RPMI8226 (cell line): ENCODE measurements at regions not wholly inside any gene's neighbourhood (a gene's known extent, or its start where the extent isn't known, plus 50 kb on each side); places are given as distances from the start of the nearest gene placed in this dataset.

Source experiments
- DNase-seq: peaks from one replicate; pipeline ENCODE4 v3.0.0-alpha.2; 2015

- no peak for DNase-seq
These were observed 200.0 kb upstream of the IER5L start for GRCh38 chr9:129377931-129378661.

DNA sequence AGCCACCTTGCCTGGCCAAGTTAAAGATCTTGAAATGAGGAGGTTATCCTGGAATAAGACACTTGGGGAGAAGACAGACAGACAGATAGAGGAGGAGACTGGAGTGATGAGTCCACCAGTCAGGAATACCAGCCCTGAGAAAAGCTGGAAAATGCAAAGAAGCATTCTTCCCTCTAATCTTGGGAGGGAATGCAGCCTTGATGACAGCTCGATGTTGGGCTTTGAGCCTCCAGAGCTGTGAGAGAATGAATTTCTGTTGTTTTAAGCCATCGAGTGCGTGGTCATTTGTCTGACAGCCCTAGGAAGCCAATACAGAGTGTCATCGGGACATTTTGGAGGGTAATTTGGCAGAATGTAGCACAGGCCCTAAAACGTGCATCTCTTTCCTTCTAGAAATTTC lies 199.1 kb upstream of the IER5L start:
- DNase-seq = no peak

DNA sequence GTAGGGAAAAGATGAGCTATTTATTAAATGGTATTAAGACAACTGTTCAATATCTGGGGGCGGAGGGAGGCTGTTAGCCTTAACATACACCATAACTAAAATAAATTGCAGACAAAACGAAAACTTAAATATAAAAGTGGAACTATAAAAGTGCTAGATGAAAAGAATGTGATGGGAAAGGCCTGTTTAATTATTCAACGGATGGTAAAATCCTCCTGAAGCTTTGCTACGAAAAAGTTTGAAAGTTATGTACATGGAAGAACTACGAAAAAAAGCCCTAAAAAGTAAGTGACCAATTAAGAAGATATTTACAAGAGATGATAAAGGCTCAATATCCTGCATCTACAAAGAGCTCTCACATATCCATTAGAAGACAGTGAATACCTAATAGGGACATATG lies 197.8 kb upstream of the IER5L start:
- DNase-seq = no peak

DNA sequence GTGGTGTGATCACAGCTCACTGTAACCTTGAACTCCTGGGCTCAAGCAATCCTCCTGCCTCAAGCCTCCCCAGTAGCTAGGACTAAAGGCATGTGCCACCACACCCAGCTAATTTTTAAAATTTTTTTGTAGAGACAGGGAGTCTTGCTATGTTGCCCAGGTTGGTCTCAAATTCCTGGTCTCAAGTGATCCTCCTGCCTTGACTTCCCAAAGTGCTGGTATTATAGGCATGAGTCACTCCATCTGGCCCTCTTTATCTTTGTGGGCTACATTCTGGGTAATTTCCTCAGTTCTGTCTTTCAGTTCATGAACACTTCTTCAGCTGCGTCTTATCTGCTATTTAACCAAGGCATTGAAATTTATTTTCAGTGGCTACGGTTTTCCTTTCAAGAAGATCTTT lies 196.6 kb upstream of the IER5L start:
- no peak for DNase-seq

DNA sequence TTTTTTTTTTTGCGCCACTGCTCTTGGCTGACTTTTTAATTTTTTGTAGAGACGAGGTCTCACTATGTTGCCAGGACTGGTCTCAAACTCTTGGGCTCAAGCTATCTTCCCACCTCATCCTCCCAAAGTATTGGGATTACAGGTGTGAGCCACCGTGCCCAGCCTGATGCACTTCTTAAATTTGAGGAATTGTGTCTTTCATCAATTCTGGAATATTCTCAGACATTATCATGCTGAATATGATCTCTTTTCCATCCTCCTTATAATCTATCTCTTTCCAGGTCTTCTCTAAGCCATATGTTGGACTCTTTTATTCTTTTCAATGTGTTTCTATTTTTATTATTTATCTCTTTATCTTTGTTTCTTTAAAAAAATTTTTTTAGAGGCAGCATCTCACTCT lies 196.2 kb upstream of the IER5L start:
- no peak for DNase-seq

- no peak for DNase-seq
These were observed 195.3 kb upstream of the IER5L start for GRCh38 chr9:129373361-129373760.

DNA sequence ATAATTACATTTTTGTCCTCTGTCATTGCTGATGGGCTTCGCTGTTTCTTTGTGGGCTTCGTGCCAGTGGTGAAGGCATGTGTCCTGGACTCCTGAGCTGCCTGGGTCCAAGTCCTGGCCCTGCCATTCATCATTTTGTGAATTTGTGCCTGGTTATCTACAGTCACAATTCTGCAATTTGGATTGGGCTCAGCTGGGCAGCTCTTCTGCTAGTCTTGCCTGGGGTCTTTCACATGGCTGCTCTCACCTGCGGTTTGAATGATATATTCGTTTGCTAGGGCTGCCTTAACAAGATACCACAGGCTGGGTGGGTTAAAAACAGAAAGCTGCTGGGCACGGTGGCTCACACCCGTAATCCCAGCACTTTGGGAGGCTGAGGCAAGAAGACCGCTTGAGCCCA lies 192.7 kb upstream of the IER5L start:
- DNase-seq = no peak

DNA sequence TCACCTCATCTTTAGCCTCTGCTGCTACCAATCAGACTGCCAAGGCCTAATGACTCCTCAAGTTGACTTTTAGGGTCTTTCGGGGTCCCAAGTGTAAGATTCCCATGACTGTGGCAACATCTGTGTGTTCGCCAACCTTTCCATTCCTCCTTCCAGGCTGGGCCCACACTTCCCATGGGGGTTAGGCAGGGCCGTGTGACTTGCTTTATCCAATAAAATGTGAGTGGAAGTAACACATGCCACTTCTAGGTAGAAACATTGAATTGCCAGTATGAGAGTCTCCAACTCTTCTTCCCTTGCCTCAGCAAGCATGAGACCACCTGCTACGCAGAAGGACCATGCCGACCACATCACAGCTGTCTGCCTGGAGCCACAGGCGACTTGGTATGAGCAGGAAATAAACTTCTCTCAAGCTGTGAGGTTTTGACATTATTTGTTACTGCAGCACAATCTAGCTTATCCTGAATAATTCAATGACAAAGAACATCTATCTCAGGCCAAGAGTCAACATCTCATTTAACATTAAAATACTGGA lies 190.4 kb upstream of the IER5L start:
- no peak for DNase-seq

DNA sequence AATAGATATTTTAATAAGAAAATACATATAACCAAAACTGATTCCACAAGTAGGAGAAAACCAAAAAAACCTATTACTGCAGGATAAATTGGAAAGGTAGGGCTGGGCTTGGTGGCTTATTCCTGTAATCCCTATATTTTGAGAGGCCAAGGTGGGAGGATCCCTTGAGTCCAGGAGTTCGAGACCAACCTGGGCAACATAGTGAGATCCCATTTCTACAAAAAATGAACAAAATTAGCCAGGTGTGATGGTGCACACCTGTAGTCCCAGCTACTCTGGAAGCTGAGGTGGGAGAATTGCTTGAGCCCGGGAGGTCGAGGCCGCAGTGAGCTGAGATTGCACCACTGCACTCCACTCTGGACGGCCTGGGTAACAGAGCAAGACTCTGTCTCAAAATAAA lies 189.2 kb upstream of the IER5L start:
- no peak for DNase-seq

DNA sequence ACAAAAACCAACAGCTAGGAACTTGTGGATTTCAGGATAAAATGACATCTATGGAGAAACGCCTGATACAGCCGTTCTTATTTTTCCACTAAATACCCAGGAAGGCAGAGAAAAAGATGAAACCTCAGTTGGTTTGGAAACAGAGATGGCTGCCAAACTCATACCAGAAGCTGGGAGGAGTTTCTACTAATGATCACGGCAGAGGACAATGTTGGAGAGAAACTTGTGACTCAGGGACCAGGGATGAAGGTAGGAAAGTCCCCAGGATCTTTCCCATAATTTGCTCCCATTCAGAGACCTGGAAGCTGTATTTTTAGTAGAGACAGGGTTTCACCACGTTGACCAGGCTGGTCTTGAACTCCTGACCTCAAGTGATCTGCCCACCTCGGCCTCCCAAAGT lies 187.1 kb upstream of the IER5L start:
- DNase-seq = no peak

- no peak for DNase-seq
These were observed 185.3 kb upstream of the IER5L start for GRCh38 chr9:129363216-129363873.

GRCh38 chr9:129362287-129363000 lies 184.4 kb upstream of the IER5L start:
- no peak for DNase-seq

DNA sequence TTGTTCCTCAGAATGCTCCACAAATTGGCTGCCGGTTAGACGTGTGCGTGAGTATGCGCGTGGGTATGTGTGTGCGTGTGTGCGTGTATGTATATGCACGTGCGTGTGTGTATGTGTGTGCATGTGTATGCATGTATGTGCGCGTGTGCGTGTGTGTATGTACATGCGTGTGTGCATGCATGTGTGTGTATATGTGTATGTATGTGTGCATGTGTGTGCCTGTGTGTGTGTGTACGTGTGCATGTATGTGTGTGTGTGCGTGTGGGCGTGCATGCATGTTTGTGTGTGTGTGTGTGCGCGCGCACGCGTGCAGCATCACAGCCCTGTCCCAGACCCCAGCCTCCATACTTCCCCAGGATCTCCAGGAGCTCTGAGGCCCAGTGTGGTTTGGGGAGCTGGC lies 183.1 kb upstream of the IER5L start:
- no peak for DNase-seq

DNA sequence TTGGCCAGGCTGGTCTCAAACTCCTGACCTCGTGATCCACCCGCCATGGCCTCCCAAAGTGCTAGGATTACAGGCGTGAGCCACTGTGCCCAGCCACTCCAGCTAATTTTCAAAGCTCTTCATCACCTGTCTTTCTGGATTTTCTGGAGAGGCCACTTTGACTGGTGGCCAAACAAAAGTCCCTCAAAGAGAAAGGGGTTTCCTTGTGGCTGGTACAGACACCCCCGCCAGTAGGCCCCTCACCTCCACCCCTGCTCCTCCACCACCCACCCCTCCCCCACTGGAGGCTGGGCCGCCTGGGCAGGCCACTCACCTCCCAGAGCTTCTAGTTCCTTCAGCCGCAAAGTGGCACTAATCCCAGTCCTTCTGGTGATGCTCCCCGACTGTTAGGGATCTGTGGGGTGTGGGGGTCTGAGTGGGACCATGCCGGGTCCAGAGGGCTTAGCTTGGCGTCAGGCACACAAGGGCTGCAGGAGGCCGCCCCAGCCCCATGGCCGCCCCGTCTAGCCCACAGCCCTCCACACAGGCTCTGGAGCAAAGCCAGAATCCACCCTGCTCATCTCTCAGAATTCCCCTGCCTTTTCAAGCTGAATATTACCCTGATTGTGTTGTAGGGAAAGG lies 182.0 kb upstream of the IER5L start:
- DNase-seq = no peak

GRCh38 chr9:129359162-129359811 lies 181.2 kb upstream of the IER5L start:
- no peak for DNase-seq

DNA sequence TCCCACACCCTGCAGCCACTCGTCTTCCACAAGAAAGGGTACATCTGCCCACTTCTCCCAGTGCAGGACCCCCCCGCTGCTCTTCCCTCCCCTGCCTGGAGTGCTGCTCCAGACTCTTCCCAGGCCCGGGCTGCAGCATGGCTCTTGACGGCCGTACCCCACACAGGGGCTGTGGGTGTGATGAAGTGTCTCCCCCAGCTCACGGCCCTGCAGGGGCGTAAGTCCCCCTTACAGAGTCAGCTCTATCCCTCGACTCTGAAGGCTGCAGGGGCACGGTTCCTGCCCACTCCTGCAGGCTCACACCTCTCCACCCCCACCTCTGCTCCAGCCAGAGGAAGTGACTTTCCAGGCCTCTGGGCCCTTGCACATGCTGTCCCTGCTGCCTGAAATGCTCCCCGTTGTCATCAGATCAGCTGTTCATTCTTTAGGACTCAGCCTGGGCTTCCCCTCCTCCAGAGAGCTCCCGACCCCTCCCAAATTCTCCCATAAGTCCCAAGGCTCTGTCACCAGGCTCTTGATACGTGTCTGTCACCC lies 180.6 kb upstream of the IER5L start:
- no peak for DNase-seq

- DNase-seq = no peak
These were observed 179.7 kb upstream of the IER5L start for GRCh38 chr9:129357773-129358245.

DNA sequence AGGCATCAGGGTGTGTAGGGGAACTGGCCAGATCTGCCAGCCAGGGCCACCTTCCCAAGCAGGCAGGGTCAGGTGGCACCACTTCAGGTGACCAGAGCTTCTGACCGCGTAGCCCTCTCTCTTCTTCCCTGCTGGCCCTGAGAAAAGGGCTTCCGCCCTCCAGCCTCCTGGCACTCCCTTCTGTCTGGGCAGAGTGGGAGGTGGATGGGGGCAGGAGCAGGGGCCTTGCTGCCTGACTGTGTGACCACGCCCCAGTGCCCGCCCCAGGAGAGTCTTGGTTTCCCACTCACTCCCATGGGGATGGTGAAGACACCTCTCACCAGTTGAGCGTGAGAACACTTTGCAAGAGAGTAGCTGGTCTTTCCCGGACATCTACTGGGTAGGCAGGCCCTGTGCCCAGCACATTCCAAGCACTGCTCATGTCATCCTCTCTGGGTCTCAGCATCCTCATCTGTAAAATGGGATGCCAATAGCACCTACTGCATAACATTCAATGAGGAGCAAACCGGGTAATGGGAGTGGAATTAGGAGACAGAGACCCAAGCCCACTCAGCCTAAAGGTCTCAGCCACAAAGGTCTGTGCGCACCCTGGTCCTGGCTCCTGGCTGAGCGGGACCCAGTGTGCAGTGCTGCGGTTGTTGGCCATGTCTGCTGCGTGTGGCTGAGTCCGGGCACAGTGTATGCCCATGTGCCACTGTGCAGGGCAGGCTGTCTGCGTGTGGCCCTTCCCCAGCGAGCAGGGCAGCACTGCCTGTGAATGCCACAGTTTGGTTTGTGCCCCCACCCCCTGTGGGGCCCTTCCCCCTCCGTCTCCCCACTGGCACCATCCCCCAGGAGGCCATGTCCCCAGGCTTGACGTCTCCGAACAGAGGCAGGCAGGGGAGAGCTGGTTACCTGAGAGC lies 179.1 kb upstream of the IER5L start:
- no peak for DNase-seq

DNA sequence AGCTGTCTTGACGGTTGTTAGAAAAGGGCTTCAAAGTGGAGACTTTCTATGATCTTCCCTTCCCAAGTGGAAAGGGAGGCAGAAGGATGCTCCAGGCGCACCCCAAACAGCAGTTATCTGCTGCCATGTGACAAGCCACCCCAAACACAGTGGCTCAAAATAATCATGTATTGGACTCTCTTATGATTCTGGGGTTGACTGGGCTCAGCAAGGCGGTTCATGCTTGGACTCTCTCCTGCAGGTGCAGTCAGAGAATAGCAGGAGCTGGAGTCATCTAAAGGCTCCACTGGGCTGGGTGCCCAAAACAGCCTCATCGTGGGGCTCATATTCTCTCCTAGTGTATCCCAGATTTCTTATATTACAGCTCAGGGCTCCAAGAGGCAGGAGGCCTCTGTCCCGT lies 177.6 kb upstream of the IER5L start:
- DNase-seq = no peak

DNA sequence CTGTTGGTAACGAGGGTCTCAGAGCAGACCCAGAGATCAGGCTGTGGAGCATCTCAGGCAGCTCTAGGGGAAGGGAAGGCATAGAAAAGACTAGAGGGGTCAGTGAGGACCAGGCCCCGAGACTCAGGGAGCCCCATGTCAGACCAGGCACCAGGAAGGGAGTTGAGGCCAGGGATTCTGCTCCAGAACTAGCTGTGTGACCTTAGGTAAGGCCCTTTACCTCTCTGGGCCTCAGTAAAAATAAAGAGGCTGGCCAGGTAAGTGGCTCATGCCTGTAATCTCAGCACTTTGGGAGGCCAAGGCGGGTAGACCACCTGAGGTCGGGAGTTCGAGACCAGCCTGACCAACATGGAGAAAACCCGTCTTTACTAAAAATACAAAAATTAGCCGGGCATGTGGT lies 176.4 kb upstream of the IER5L start:
- no peak for DNase-seq

GRCh38 chr9:129353697-129354336 lies 175.8 kb upstream of the IER5L start:
- no peak for DNase-seq
